ENCODE measurements at regions not wholly inside any gene's neighbourhood (a gene's known extent, or its start where the extent isn't known, plus 50 kb on each side); places are given as distances from the start of the nearest gene placed in this dataset.

DNA sequence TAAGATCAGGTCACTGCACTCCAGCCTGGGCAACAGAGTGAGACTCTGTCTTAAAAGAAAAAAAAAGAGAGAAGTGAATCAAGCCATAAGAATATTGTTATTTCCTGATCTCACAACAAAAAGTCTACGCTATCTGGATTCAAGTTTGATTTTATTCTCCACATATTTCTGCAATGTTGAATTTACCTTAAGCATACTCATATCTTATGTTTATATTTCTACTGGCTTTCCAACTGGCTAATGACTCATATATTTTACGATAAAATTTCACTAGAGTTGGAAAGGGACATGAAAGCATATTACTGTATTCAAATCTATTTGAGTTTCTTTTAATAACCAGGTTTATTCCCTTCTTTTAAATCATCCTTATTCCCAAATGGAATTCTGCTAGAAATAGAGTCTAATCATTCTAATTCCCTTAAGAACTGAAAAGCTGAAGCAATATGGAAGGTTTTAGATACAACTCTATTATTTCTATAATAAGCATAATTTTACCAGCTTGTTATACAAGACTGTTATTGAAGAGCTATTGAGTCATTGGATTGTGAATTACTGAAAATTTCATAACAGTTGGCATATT, 276.9 kb upstream of the HS3ST5 start:
- TF ChIP-seq, protein P1, sequence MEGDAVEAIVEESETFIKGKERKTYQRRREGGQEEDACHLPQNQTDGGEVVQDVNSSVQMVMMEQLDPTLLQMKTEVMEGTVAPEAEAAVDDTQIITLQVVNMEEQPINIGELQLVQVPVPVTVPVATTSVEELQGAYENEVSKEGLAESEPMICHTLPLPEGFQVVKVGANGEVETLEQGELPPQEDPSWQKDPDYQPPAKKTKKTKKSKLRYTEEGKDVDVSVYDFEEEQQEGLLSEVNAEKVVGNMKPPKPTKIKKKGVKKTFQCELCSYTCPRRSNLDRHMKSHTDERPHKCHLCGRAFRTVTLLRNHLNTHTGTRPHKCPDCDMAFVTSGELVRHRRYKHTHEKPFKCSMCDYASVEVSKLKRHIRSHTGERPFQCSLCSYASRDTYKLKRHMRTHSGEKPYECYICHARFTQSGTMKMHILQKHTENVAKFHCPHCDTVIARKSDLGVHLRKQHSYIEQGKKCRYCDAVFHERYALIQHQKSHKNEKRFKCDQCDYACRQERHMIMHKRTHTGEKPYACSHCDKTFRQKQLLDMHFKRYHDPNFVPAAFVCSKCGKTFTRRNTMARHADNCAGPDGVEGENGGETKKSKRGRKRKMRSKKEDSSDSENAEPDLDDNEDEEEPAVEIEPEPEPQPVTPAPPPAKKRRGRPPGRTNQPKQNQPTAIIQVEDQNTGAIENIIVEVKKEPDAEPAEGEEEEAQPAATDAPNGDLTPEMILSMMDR (IDR thresholded peaks at IDR 0.05; ENCODE audit: insufficient read depth, low read depth, low read length) = no peak
- no peak for TF ChIP-seq EZH2 (IDR thresholded peaks at IDR 0.05; ENCODE audit: insufficient read depth, low read length)

Data from astrocyte (in vitro differentiated cells and primary cell).